ENCODE measurements at regions not wholly inside any gene's neighbourhood (a gene's known extent, or its start where the extent isn't known, plus 50 kb on each side); places are given as distances from the start of the nearest gene placed in this dataset.

DNA sequence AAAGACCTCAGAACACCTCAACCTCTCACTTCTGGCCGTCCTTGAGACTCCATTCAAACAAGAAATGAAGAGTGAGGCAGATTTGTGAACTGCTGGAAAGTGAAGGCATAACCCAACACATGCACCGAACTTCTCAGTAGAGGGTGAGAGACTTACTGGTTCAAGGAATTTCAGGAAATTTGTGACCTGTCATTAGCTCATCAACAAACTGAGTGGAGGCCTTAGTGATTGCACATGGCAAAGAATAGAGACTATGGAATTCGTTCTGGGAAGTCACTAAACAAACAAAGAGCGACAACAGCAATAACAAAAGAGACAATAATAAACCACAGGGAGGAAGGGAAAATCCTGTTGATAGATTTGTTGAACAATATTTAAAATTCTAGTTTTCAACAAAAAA, 125.0 kb upstream of the AKR1E2 start:
- no peak overlapping the region for H3K27ac ChIP-seq
- intact Hi-C loops (cut with DNase I) = no loop called here

DNA sequence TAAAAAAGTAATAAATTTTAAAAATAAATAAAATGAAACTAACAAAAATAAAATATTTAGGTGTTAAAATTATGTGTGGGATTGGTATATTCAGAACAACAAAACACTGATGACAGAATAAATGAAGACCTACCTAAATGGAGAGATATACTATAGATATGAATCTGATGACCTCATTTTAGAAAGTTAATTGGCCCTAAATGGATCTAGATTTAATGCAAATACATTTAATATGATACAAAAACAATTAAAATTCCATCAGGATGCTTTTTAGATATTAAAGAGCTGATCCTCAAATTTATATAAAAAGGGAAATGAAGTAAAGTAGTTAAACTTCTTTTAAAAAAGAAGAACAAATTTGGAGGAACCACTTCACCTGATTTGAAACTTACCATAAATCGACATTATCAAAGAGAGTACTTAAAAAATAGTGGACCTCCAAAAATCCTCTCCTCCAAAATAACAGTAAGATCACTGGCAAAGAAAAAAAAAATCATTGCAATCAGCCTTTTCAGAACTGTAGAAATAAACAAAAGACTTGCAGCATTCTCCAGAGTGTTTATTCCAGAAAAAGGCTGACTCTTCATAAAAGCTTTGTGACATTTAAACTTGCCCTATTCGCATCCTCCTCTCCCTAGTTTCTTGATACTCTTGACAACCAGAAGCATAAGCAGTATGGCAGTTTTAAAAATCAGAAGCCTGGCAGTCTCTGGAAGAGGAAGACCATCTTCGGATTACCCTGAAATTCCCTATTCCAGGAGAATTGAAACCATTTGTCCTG, 125.9 kb upstream of the AKR1E2 start:
- DNase-seq = no peak
- peaks cover 0 to 22% (median 8%) of the 10 kb centered on the region in 4 donors for H3K4me1 ChIP-seq
- no peaks in the 10 kb centered on the region for H3K9me3 ChIP-seq
- WGBS, 2 donors = 82 to 88% methylated on average over 3 of the region's 3 CpGs
- H3K27me3 ChIP-seq = no peaks in the 10 kb centered on the region
- intact Hi-C loops (cut with DNase I) = no loop called here
- no peaks in the 10 kb centered on the region for H3K36me3 ChIP-seq
- H3K4me3 ChIP-seq = no peak overlapping the region
- H3K27ac ChIP-seq = no peak overlapping the region
- TF ChIP-seq POLR2A (IDR thresholded peaks at IDR 0.05) (no peak), POLR2AphosphoS5 (IDR thresholded peaks at IDR 0.05) (no peak), EP300 (IDR thresholded peaks at IDR 0.05) (no peak)
- TF ChIP-seq, protein P1, sequence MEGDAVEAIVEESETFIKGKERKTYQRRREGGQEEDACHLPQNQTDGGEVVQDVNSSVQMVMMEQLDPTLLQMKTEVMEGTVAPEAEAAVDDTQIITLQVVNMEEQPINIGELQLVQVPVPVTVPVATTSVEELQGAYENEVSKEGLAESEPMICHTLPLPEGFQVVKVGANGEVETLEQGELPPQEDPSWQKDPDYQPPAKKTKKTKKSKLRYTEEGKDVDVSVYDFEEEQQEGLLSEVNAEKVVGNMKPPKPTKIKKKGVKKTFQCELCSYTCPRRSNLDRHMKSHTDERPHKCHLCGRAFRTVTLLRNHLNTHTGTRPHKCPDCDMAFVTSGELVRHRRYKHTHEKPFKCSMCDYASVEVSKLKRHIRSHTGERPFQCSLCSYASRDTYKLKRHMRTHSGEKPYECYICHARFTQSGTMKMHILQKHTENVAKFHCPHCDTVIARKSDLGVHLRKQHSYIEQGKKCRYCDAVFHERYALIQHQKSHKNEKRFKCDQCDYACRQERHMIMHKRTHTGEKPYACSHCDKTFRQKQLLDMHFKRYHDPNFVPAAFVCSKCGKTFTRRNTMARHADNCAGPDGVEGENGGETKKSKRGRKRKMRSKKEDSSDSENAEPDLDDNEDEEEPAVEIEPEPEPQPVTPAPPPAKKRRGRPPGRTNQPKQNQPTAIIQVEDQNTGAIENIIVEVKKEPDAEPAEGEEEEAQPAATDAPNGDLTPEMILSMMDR (IDR thresholded peaks at IDR 0.05) = no peak

More for the DNA sequence above, 125.0 kb upstream of the AKR1E2 start:
- peaks cover 0 to 22% (median 8%) of the 10 kb centered on the region in 4 donors for H3K4me1 ChIP-seq
- WGBS, 2 donors = 59 to 78% methylated on average over 4 of the region's 4 CpGs
- no peak overlapping the region for H3K4me3 ChIP-seq
- H3K9me3 ChIP-seq = no peaks in the 10 kb centered on the region
- no peak for TF ChIP-seq EP300 (IDR thresholded peaks at IDR 0.05)
- TF ChIP-seq, protein P1 (IDR thresholded peaks at IDR 0.05) = no peak
- TF ChIP-seq POLR2AphosphoS5 (IDR thresholded peaks at IDR 0.05) = no peak
- TF ChIP-seq POLR2A (IDR thresholded peaks at IDR 0.05) = no peak
- H3K27me3 ChIP-seq = no peaks in the 10 kb centered on the region
- no peak for DNase-seq
- H3K36me3 ChIP-seq = no peaks in the 10 kb centered on the region

DNA sequence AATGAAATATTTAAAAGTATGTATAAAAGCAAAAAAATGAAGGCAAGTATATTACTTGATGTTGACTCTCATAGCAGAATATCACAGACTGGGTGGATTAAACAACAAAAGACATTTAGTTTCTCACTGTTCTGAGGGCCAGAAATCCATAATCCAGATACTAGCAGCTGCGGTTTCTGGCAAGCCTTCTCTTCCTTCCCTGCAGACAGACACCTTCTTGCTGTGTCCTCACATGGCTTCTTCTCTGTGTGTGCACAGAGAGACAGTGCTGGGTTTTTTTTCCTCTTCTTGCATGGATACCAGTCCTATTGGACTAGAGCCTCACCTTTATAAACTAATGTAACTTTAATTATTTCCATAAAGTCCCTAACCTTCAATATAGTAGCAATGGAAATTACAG, 127.9 kb upstream of the AKR1E2 start:
- no peak overlapping the region for H3K27ac ChIP-seq
- no peak overlapping the region for H3K4me3 ChIP-seq
- no peaks in the 10 kb centered on the region for H3K27me3 ChIP-seq
- peaks cover 0 to 12% (median 0%) of the 10 kb centered on the region in 4 donors for H3K4me1 ChIP-seq
- intact Hi-C loops (cut with DNase I) = no loop called here
- TF ChIP-seq POLR2AphosphoS5 (IDR thresholded peaks at IDR 0.05) = no peak
- no peak for TF ChIP-seq EP300 (IDR thresholded peaks at IDR 0.05)
- TF ChIP-seq POLR2A (IDR thresholded peaks at IDR 0.05) = no peak
- TF ChIP-seq, protein P1 (IDR thresholded peaks at IDR 0.05) = no peak
- WGBS, 2 donors = 60 to 81% methylated on average over 1 of the region's 1 CpG
- no peak for DNase-seq
- H3K9me3 ChIP-seq = no peaks in the 10 kb centered on the region
- H3K36me3 ChIP-seq = no peaks in the 10 kb centered on the region

GRCh38 chr10:4696186-4696585, 129.8 kb upstream of the AKR1E2 start:
- H3K36me3 ChIP-seq = no peaks in the 10 kb centered on the region
- no peak overlapping the region for H3K4me3 ChIP-seq
- no peak for TF ChIP-seq POLR2A (IDR thresholded peaks at IDR 0.05)
- DNase-seq = no peak
- no peaks in the 10 kb centered on the region for H3K27me3 ChIP-seq
- H3K4me1 ChIP-seq = peaks cover 0 to 12% (median 0%) of the 10 kb centered on the region in 4 donors
- no peaks in the 10 kb centered on the region for H3K9me3 ChIP-seq
- 82 to 87% methylated on average over 3 of the region's 3 CpGs for WGBS, 2 donors
- intact Hi-C loops (cut with DNase I) = no loop called here
- H3K27ac ChIP-seq = no peak overlapping the region

GRCh38 chr10:4693967-4694366, 132.0 kb upstream of the AKR1E2 start:
- H3K27ac ChIP-seq = no peak overlapping the region
- TF ChIP-seq, protein P1 (IDR thresholded peaks at IDR 0.05) = no peak
- TF ChIP-seq POLR2A (IDR thresholded peaks at IDR 0.05) (no peak), POLR2AphosphoS5 (IDR thresholded peaks at IDR 0.05) (no peak), EP300 (IDR thresholded peaks at IDR 0.05) (no peak)
- peaks cover 0 to 12% (median 0%) of the 10 kb centered on the region in 4 donors for H3K4me1 ChIP-seq
- H3K27me3 ChIP-seq = no peaks in the 10 kb centered on the region
- no peak for DNase-seq
- no peak overlapping the region for H3K4me3 ChIP-seq
- H3K9me3 ChIP-seq = no peaks in the 10 kb centered on the region
- WGBS, 2 donors = 87 to 88% methylated on average over 4 of the region's 4 CpGs
- no peaks in the 10 kb centered on the region for H3K36me3 ChIP-seq
- intact Hi-C loops (cut with DNase I) = no loop called here

Measured in sigmoid colon (tissue), 6 donors.